ENCODE measurements at regions not wholly inside any gene's neighbourhood (a gene's known extent, or its start where the extent isn't known, plus 50 kb on each side); places are given as distances from the start of the nearest gene placed in this dataset.

DNA sequence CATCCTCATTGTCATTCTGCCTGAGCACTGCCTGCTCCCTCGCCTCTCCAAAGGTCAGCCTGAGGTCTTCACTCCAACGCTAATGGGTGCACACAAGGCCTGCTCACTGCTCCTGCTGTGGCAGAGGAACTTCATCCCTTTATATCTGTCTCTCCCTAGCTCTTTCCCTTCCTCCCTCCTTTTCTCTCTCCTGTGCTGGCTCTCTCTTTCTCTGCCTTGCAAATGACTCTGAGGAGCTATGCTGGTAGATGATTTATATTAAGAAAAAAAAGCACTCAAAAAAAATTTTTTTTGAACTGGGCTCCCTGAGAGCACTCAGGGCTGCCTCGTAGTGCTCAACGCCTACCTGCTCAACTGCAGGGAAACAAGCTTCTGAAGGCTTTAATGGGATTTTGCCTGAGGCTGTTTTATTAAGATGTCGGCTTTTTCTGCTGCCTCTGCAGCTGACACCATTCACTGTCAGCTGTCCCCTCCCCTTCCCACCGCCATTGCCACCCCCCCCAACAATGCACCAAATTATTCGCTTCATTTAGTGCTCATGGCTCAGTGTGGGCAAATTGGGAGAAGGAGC is 137.7 kb upstream of the DEFB112 start:
- no peak overlapping the region for H3K27ac Mint-ChIP-seq

GRCh38 chr6:50198245-50198644 is 148.5 kb upstream of the DEFB112 start:
- H3K27ac Mint-ChIP-seq = no peak overlapping the region
- H3K4me1 Mint-ChIP-seq (ENCODE audit: unreplicated experiment) = no peaks in the 10 kb centered on the region
- H3K9me3 Mint-ChIP-seq = no peaks in the 10 kb centered on the region
- H3K4me3 Mint-ChIP-seq = no peak overlapping the region
- DNase-seq (ENCODE audit: extremely low spot score, unreplicated experiment) = no peak
- TF ChIP-seq, protein P1, sequence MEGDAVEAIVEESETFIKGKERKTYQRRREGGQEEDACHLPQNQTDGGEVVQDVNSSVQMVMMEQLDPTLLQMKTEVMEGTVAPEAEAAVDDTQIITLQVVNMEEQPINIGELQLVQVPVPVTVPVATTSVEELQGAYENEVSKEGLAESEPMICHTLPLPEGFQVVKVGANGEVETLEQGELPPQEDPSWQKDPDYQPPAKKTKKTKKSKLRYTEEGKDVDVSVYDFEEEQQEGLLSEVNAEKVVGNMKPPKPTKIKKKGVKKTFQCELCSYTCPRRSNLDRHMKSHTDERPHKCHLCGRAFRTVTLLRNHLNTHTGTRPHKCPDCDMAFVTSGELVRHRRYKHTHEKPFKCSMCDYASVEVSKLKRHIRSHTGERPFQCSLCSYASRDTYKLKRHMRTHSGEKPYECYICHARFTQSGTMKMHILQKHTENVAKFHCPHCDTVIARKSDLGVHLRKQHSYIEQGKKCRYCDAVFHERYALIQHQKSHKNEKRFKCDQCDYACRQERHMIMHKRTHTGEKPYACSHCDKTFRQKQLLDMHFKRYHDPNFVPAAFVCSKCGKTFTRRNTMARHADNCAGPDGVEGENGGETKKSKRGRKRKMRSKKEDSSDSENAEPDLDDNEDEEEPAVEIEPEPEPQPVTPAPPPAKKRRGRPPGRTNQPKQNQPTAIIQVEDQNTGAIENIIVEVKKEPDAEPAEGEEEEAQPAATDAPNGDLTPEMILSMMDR (conservative IDR thresholded peaks at IDR 0.05) = no peak
- no peaks in the 10 kb centered on the region for H3K36me3 Mint-ChIP-seq
- H3K27me3 Mint-ChIP-seq = no peaks in the 10 kb centered on the region

More for the DNA sequence above, 137.7 kb upstream of the DEFB112 start:
- no peaks in the 10 kb centered on the region for H3K4me1 Mint-ChIP-seq (ENCODE audit: unreplicated experiment)
- H3K9me3 Mint-ChIP-seq = no peaks in the 10 kb centered on the region
- TF ChIP-seq, protein P1 (conservative IDR thresholded peaks at IDR 0.05) = no peak
- no peak overlapping the region for H3K4me3 Mint-ChIP-seq
- DNase-seq (ENCODE audit: extremely low spot score, unreplicated experiment) = no peak
- peaks cover 32% of the 10 kb centered on the region for H3K27me3 Mint-ChIP-seq
- no peaks in the 10 kb centered on the region for H3K36me3 Mint-ChIP-seq

GRCh38 chr6:50202766-50203165 is 153.0 kb upstream of the DEFB112 start:
- Mint-ChIP-seq H3K27me3 (peaks cover 3% of the 10 kb centered on the region), H3K27ac (no peak overlapping the region), H3K36me3 (no peaks in the 10 kb centered on the region), H3K4me1 (ENCODE audit: unreplicated experiment) (no peaks in the 10 kb centered on the region), H3K4me3 (no peak overlapping the region), H3K9me3 (no peaks in the 10 kb centered on the region)
- TF ChIP-seq, protein P1 (conservative IDR thresholded peaks at IDR 0.05) = no peak
- DNase-seq (ENCODE audit: extremely low spot score, unreplicated experiment) = no peak

DNA sequence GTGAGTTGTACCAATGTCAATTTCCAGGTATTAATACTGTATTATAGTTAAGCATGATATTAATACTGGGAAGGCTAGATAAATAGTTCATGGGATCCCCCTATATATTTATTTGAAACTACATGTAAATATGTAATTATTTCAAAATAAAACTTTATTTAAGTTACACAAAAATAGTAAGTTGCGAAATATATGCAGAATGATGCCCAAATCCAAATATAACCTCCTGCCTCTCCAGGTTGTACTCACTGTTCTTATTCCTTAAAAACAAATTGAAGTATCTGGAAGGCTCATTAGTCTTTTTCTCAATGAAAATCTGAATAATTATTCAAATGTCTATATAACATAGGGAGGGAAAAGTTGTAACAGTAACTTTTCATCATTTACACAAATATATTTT is 161.9 kb upstream of the DEFB112 start:
- Mint-ChIP-seq H3K9me3 (no peaks in the 10 kb centered on the region), H3K27me3 (no peaks in the 10 kb centered on the region), H3K27ac (no peak overlapping the region), H3K4me1 (ENCODE audit: unreplicated experiment) (no peaks in the 10 kb centered on the region), H3K36me3 (no peaks in the 10 kb centered on the region), H3K4me3 (no peak overlapping the region)
- no peak for DNase-seq (ENCODE audit: extremely low spot score, unreplicated experiment)
- TF ChIP-seq, protein P1 (conservative IDR thresholded peaks at IDR 0.05) = no peak

DNA sequence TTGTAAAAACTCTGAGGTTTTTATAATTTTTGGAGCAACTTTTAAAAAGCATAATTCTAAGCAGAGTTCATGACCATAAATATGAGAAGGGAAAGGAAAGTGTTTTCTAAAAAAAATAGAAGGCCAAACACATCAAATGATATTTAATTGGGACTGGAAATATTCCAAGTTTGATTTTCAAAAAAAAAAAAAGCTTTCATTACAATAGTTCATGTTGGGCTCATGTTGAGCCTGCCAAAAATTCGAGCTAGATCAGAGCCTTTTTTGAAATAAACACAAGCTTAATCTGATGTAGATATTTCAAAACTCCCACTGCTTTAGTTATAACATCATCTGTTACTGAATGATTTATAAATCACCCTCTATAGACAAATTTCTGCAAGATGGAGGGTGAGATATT is 163.4 kb upstream of the DEFB112 start:
- Mint-ChIP-seq H3K27me3 (no peaks in the 10 kb centered on the region), H3K27ac (no peak overlapping the region), H3K4me3 (no peak overlapping the region), H3K9me3 (no peaks in the 10 kb centered on the region), H3K36me3 (no peaks in the 10 kb centered on the region), H3K4me1 (ENCODE audit: unreplicated experiment) (no peaks in the 10 kb centered on the region)
- no peak for DNase-seq (ENCODE audit: extremely low spot score, unreplicated experiment)
- TF ChIP-seq, protein P1 (conservative IDR thresholded peaks at IDR 0.05) = no peak

DNA sequence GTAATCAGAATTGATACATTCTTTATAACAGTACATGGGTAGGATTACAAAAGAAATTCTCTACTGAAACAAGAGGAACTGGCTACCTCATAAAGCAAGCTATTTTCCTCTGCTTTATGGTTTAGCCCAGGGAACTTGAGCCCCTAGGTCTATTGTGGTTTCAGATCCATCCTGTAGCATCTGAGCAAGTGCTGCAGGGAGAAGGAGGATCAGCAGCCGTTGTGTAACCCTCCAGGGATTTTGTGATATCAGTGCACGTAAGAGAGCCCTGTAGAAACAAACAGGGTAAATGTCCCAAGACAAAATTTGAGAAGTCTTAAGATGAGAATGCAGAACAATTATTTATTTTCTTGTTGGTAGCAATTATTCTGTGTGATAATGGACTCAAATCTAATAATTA is 165.2 kb upstream of the DEFB112 start:
- H3K4me1 Mint-ChIP-seq (ENCODE audit: unreplicated experiment) = no peaks in the 10 kb centered on the region

More for the DNA sequence above, 165.2 kb upstream of the DEFB112 start:
- H3K36me3 Mint-ChIP-seq = no peaks in the 10 kb centered on the region
- no peak for DNase-seq (ENCODE audit: extremely low spot score, unreplicated experiment)
- H3K9me3 Mint-ChIP-seq = no peaks in the 10 kb centered on the region
- H3K27me3 Mint-ChIP-seq = no peaks in the 10 kb centered on the region
- no peak overlapping the region for H3K4me3 Mint-ChIP-seq
- TF ChIP-seq, protein P1 (conservative IDR thresholded peaks at IDR 0.05) = no peak
- no peak overlapping the region for H3K27ac Mint-ChIP-seq

All from type B pancreatic cell (in vitro differentiated cells).